Gastrocnemius medialis (tissue), 4 donors: ENCODE measurements at regions not wholly inside any gene's neighbourhood (a gene's known extent, or its start where the extent isn't known, plus 50 kb on each side); places are given as distances from the start of the nearest gene placed in this dataset.

Experiments used
- POLR2A ChIP-seq, 2 donors: fragments of 450-650 bp; IDR thresholded peaks; one replicate each; pipeline ENCODE4 v1.6.1; 2017; ENCODE audit warnings: antibody characterized with exemption in 2 of 2, mild to moderate bottlenecking in 2 of 2, moderate library complexity in 2 of 2
- TF ChIP-seq, protein P1 (sequence below), 5 experiments: fragments of 450-650 bp in 3 of 5; fragments of 200-600 bp in 2 of 5; sonication (generic) in 2 of 5; IDR thresholded peaks in 4 of 5; conservative IDR thresholded peaks in 1 of 5; 1 replicate in 4 of 5; 2 replicates in 1 of 5; pipeline ENCODE4 v1.5.1; 2016 to 2019; ENCODE audit warnings: antibody characterized with exemption in 5 of 5, mild to moderate bottlenecking in 3 of 5, moderate library complexity in 3 of 5

DNA sequence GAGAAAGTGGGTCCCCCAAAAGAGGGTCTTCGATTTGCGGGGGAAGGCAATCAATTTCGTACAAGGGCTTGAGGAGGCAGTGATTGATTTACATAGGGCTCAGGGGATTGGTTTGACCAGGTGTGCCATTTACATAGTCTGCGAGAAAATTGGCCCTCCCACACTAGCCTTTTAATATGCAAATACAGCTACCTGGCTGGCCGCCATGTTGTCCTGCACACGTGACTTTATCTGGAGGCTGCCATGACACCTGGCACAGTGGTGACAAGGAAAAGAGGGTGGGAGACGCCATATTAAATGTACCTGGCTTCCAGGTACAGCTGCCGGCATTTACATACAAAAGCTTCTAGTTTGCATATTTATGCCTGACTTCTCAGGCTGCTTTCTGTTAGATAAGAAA is 1577.2 kb upstream of the LRRTM3 start:
- TF ChIP-seq, protein P1, sequence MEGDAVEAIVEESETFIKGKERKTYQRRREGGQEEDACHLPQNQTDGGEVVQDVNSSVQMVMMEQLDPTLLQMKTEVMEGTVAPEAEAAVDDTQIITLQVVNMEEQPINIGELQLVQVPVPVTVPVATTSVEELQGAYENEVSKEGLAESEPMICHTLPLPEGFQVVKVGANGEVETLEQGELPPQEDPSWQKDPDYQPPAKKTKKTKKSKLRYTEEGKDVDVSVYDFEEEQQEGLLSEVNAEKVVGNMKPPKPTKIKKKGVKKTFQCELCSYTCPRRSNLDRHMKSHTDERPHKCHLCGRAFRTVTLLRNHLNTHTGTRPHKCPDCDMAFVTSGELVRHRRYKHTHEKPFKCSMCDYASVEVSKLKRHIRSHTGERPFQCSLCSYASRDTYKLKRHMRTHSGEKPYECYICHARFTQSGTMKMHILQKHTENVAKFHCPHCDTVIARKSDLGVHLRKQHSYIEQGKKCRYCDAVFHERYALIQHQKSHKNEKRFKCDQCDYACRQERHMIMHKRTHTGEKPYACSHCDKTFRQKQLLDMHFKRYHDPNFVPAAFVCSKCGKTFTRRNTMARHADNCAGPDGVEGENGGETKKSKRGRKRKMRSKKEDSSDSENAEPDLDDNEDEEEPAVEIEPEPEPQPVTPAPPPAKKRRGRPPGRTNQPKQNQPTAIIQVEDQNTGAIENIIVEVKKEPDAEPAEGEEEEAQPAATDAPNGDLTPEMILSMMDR (IDR thresholded peaks at IDR 0.05 in 4 of 5, conservative IDR thresholded peaks at IDR 0.05 in 1 of 5): no peak
- TF ChIP-seq POLR2A (IDR thresholded peaks at IDR 0.05): no peak
